Heart left ventricle (tissue), 16 donors: ENCODE measurements at regions not wholly inside any gene's neighbourhood (a gene's known extent, or its start where the extent isn't known, plus 50 kb on each side); places are given as distances from the start of the nearest gene placed in this dataset.

Source experiments
- ATAC-seq, 4 donors: fragments of 200-7000 bp; cut with Tn5 transposase; one replicate each; pipeline ENCODE4 v1.9.1; 2020 to 2022; ENCODE audit warnings: moderate library complexity in 4 of 4, mild to moderate bottlenecking in 3 of 4, moderate number of reproducible peaks in 1 of 4
- DNase-seq, 5 donors: peaks; one replicate each; pipeline ENCODE4 v3.0.0-alpha.2; 2020
- H3K27ac ChIP-seq, 12 donors: fragments of 200-600 bp; sonication (generic) in 4 of 12; one replicate each; pipeline versions ENCODE4 v1.5.0 to v1.8.0; 2016 to 2022; ENCODE audit warnings: mild to moderate bottlenecking in 2 of 12
- H3K27me3 ChIP-seq, 9 donors: fragments of 200-600 bp; sonication (generic) in 2 of 9; one replicate each; pipeline versions ENCODE4 v1.5.1 to v1.8.0; 2016 to 2022; ENCODE audit warnings: mild to moderate bottlenecking in 3 of 9
- H3K36me3 ChIP-seq, 9 donors: fragments of 200-600 bp; sonication (generic) in 2 of 9; one replicate each; pipeline versions ENCODE4 v1.5.0 to v1.8.0; 2018 to 2022; ENCODE audit warnings: mild to moderate bottlenecking in 2 of 9
- H3K4me1 ChIP-seq, 12 donors: fragments of 200-600 bp; sonication (generic) in 4 of 12; one replicate each; pipeline versions ENCODE4 v1.5.0 to v1.8.0; 2016 to 2022; ENCODE audit warnings: mild to moderate bottlenecking in 3 of 12
- H3K4me3 ChIP-seq, 12 donors: fragments of 200-600 bp; sonication (generic) in 4 of 12; one replicate each; pipeline versions ENCODE4 v1.5.0 to v1.8.0; 2017 to 2022; ENCODE audit warnings: mild to moderate bottlenecking in 9 of 12, moderate library complexity in 4 of 12
- H3K9me3 ChIP-seq, 12 donors: fragments of 200-600 bp; sonication (generic) in 4 of 12; one replicate each; pipeline versions ENCODE4 v1.5.0 to v1.8.0; 2016 to 2022; ENCODE audit warnings: mild to moderate bottlenecking in 1 of 12
- CTCF ChIP-seq, 12 donors: fragments of 200-600 bp; sonication (generic) in 4 of 12; IDR thresholded peaks; one replicate each; pipeline versions ENCODE4 v1.5.0 to v1.8.0; 2018 to 2022; ENCODE audit warnings: antibody characterized with exemption in 12 of 12, mild to moderate bottlenecking in 5 of 12
- POLR2A ChIP-seq, 2 donors: fragments of 450-650 bp; IDR thresholded peaks; one replicate each; pipeline ENCODE4 v1.6.1; 2017; ENCODE audit warnings: antibody characterized with exemption in 2 of 2, mild to moderate bottlenecking in 2 of 2, moderate library complexity in 2 of 2
- WGBS, 4 donors: extraction: QIAGEN DNeasy Blood & Tissue Kit in 2 of 4; methylation state at CpG; one replicate each; pipeline versions ENCODE4 v1.1.5 to v1.1.7; 2013 to 2018; 5-methylcytosine and 5-hydroxymethylcytosine counted together
- intact Hi-C, 10 donors: fragments of 100-400 bp; cut with DNase I; formaldehyde crosslinking; loops; one replicate each; pipeline versions ENCODE4 v1.11.1 to v1.14.2; 2022
- donor health status: ischemic (EF 13 %, LVEDD 7.1; RV severe dilation, severe dysfunction).
- donor health status: healthy with polysubstance abuse.
- donor health status: DM: no; HTN: yes; CAD: no.
- donor health status: DM: no; HTN: no; CAD: no.
- donor health status: ischemic (EF 25% LVEDD 6.9; RV normal size, moderate dysfunction).
- donor health status: ischemic (EF 25% LVEDD 5.7; RV mildly dilated, moderate dysfunction).
- donor health status: healthy.
- donor health status: DM: yes; HTN: yes; CAD: no.
- donor health status: ischemic (EF 35%, LVEDD 5.7; RV mildly dilated, moderate dysfunction).
- donor health status: nonischemic (EF 11% LVEDD 7.7; RV severe dilation, severe dysfunction).
- donor health status: DM: yes; HTN: yes; CAD: no.
- donor health status: PGD.
- donor health status: ischemic (EF 29% LVEDD 5.4; RV normal size, mild dysfunction).
- donor health status: nonischemic (EF 23%, LVEDD 6.1; RV moderate dilation, normal function).

GRCh38 chr4:24476282-24476681, 108.1 kb downstream of the DHX15 start:
- Histone ChIP-seq H3K4me3 (no peak overlapping the region), H3K4me1 (peaks cover 0 to 28% (median 10%) of the 10 kb centered on the region in 12 donors), H3K36me3 (no peaks in the 10 kb centered on the region), H3K27me3 (peaks cover 0 to 31% (median 0%) of the 10 kb centered on the region in 9 donors), H3K27ac (no peak overlapping the region), H3K9me3 (no peaks in the 10 kb centered on the region)
- no peak for ATAC-seq
- TF ChIP-seq POLR2A (IDR thresholded peaks at IDR 0.05) (no peak), CTCF (IDR thresholded peaks at IDR 0.05) (peak; percentile 23 to 72 (median 48))
- DNase-seq = no peak
- WGBS, 4 donors = 49 to 55% (median 55%) methylated on average over 4 of the region's 4 CpGs
- intact Hi-C loops = loop anchor here in 1 of 10 donors (10.0 kb wide), 1 partner anchor 79 kb away; no protein-coding TSS in a partner anchor

- intact Hi-C loops = loop anchor here in 1 of 10 donors (10.0 kb wide), 1 partner anchor 79 kb away; no protein-coding TSS in a partner anchor
- no peaks in the 10 kb centered on the region for H3K36me3 ChIP-seq
- no peak overlapping the region for H3K27ac ChIP-seq
- no peak overlapping the region for H3K4me3 ChIP-seq
- 68 to 80% (median 77%) methylated on average over 3 of the region's 3 CpGs for WGBS, 4 donors
- peaks cover 0 to 30% (median 12%) of the 10 kb centered on the region in 12 donors for H3K4me1 ChIP-seq
- no peak for TF ChIP-seq CTCF (IDR thresholded peaks at IDR 0.05)
- no peak for TF ChIP-seq POLR2A (IDR thresholded peaks at IDR 0.05)
- no peak for DNase-seq
- H3K9me3 ChIP-seq = no peaks in the 10 kb centered on the region
- H3K27me3 ChIP-seq = peaks cover 0 to 35% (median 0%) of the 10 kb centered on the region in 9 donors
- ATAC-seq = no peak
Observed at GRCh38 chr4:24475756-24476155, 108.6 kb downstream of the DHX15 start.

GRCh38 chr4:24473309-24473721, 111.0 kb downstream of the DHX15 start:
- peak overlapping the region; percentile 19 to 92 (median 64) for H3K4me3 ChIP-seq
- DNase-seq (peak in 4 of 5 donors; percentile 24 to 41 (median 30)), ATAC-seq (peak in 2 of 4 donors; percentile 20 to 30)
- intact Hi-C loops = loop anchor here in 1 of 10 donors (10.0 kb wide), 1 partner anchor 81 kb away; no protein-coding TSS in a partner anchor
- H3K9me3 ChIP-seq = no peaks in the 10 kb centered on the region
- TF ChIP-seq CTCF (IDR thresholded peaks at IDR 0.05) = peak in 1 of 12 donors; percentile 33
- TF ChIP-seq POLR2A (IDR thresholded peaks at IDR 0.05) = no peak
- 1 to 2% (median 2%) methylated on average over 13 of the region's 13 CpGs for WGBS, 4 donors
- H3K27ac ChIP-seq = peak overlapping the region in 11 of 12 donors; percentile 17 to 78 (median 68)
- H3K36me3 ChIP-seq = no peaks in the 10 kb centered on the region
- H3K4me1 ChIP-seq = peaks cover 0 to 43% (median 18%) of the 10 kb centered on the region in 12 donors
- peaks cover 0 to 50% (median 4%) of the 10 kb centered on the region in 9 donors for H3K27me3 ChIP-seq

- DNase-seq (peak; percentile 83 to 92 (median 90)), ATAC-seq (peak; percentile 87 to 93 (median 90))
- H3K4me1 ChIP-seq = peaks cover 0 to 41% (median 18%) of the 10 kb centered on the region in 12 donors
- H3K9me3 ChIP-seq = no peaks in the 10 kb centered on the region
- TF ChIP-seq POLR2A (IDR thresholded peaks at IDR 0.05) (peak in 1 of 2 donors; percentile 3), CTCF (IDR thresholded peaks at IDR 0.05) (peak; percentile 51 to 83 (median 70))
- WGBS, 4 donors = 0 to 1% (median 0%) methylated on average over 42 to 93 of the region's 93 CpGs
- no peaks in the 10 kb centered on the region for H3K36me3 ChIP-seq
- H3K27ac ChIP-seq = peak overlapping the region in 11 of 12 donors; percentile 17 to 78 (median 68)
- intact Hi-C loops = loop anchor here in 1 of 10 donors (10.0 kb wide), 1 partner anchor 82 kb away; no protein-coding TSS in a partner anchor
- peak overlapping the region; percentile 19 to 92 (median 64) for H3K4me3 ChIP-seq
- peaks cover 0 to 50% (median 4%) of the 10 kb centered on the region in 9 donors for H3K27me3 ChIP-seq
Observed at GRCh38 chr4:24472514-24473308, 111.6 kb downstream of the DHX15 start.
